H1 (cell line): ENCODE measurements at regions not wholly inside any gene's neighbourhood (a gene's known extent, or its start where the extent isn't known, plus 50 kb on each side); places are given as distances from the start of the nearest gene placed in this dataset.
A peak's percentile ranks its signal among the peaks of the same experiment; 100 is the strongest.

Source experiments
- CTCF ChIA-PET: fragments of 300-600 bp; sonication (Branson Sonifier 250); formaldehyde crosslinking; loops from one replicate; lab custom pipeline; 2021; ENCODE audit not compliant: partially characterized antibody; lab: Charles Lee
- POLR2A ChIA-PET: fragments of 300-600 bp; sonication (Branson Sonifier 250); formaldehyde crosslinking; loops from one replicate; lab custom pipeline; 2021; ENCODE audit warnings: inconsistent platforms; ENCODE audit not compliant: partially characterized antibody; lab: Charles Lee
- DNase-seq, 2 experiments: peaks; one replicate each; pipeline versions ENCODE4 v3.0.0 to v3.0.0-alpha.2; 2010 to 2022; ENCODE audit warnings: low spot score in 2 of 2, low read depth in 1 of 2, mixed read lengths in 1 of 2
- FAIRE-seq: peaks from 2 replicates; lab custom pipeline; 2011; peaks lifted over from hg19 to GRCh38; lab: Jason Lieb, UNC
- H2AFZ ChIP-seq: 2 replicates; pipeline ENCODE4 v1.8.1; 2012; ENCODE audit warnings: low read length, inconsistent platforms
- H2AK5ac ChIP-seq: 2 replicates; pipeline ENCODE4 v1.6.1; 2013; ENCODE audit warnings: low read depth, low read length
- H2BK120ac ChIP-seq: replicated peaks from 2 replicates; pipeline ENCODE3; 2013; ENCODE audit warnings: low read depth, low read length, inconsistent platforms
- H2BK12ac ChIP-seq: 2 replicates; pipeline ENCODE4 v1.6.1; 2013; ENCODE audit warnings: low read depth, low read length
- H2BK15ac ChIP-seq: 2 replicates; pipeline ENCODE4 v1.6.1; 2013; ENCODE audit warnings: low read length
- H2BK20ac ChIP-seq: 2 replicates; pipeline ENCODE4 v1.6.1; 2013; ENCODE audit warnings: low read length
- H2BK5ac ChIP-seq: 2 replicates; pipeline ENCODE4 v1.6.1; 2013; ENCODE audit warnings: low read depth, low read length
- H3K14ac ChIP-seq: 2 replicates; pipeline ENCODE4 v1.6.1; 2013; ENCODE audit warnings: inconsistent platforms; ENCODE audit not compliant: insufficient read length
- H3K18ac ChIP-seq: 2 replicates; pipeline ENCODE4 v1.6.1; 2013; ENCODE audit warnings: low read length; ENCODE audit errors: extremely low read depth
- H3K23ac ChIP-seq: 2 replicates; pipeline ENCODE4 v1.6.1; 2013; ENCODE audit warnings: inconsistent platforms; ENCODE audit not compliant: insufficient read length
- H3K23me2 ChIP-seq: 2 replicates; pipeline ENCODE4 v1.6.1; 2013; ENCODE audit warnings: low read depth, low read length
- H3K27ac ChIP-seq: 2 replicates; pipeline ENCODE4 v1.6.1; 2011; ENCODE audit warnings: low read depth, low read length, inconsistent platforms
- H3K27me3 ChIP-seq, 4 experiments: replicated peaks in 1 of 4; 1 replicate in 1 of 4; 2 replicates in 3 of 4; pipeline versions ENCODE4 v1.6.1 to v1.8.1; 2011 to 2013; ENCODE audit warnings: low read length in 3 of 4, mild to moderate bottlenecking in 3 of 4, inconsistent platforms in 2 of 4, mixed read lengths in 2 of 4, moderate library complexity in 1 of 4; ENCODE audit not compliant: control insufficient read depth in 3 of 4, insufficient read depth in 3 of 4; ENCODE audit errors: extremely low read depth in 1 of 4
- H3K36me3 ChIP-seq, 4 experiments: 2 replicates each; pipeline versions ENCODE4 v1.6.1 to v1.8.1; 2011 to 2013; ENCODE audit warnings: mild to moderate bottlenecking in 4 of 4, low read length in 3 of 4, moderate library complexity in 2 of 4, control low read depth in 1 of 4, inconsistent platforms in 1 of 4; ENCODE audit not compliant: insufficient read depth in 4 of 4, control insufficient read depth in 2 of 4
- H3K4ac ChIP-seq: replicated peaks from 2 replicates; pipeline ENCODE3; 2013; ENCODE audit warnings: low read length, low read depth, mixed read lengths, inconsistent platforms; ENCODE audit not compliant: insufficient read length
- H3K4me1 ChIP-seq, 4 experiments: replicated peaks in 1 of 4; 1 replicate in 1 of 4; 2 replicates in 3 of 4; pipeline versions ENCODE4 v1.6.1 to v1.8.1; 2011 to 2013; ENCODE audit warnings: low read length in 3 of 4, inconsistent platforms in 2 of 4, mixed read lengths in 1 of 4; ENCODE audit not compliant: insufficient read depth in 4 of 4, control insufficient read depth in 3 of 4
- H3K4me2 ChIP-seq, 2 experiments: 2 replicates each; pipeline versions ENCODE4 v1.6.1 to v1.8.1; 2011 to 2013; ENCODE audit warnings: low read depth in 2 of 2, low read length in 2 of 2, control low read depth in 1 of 2, inconsistent platforms in 1 of 2, mild to moderate bottlenecking in 1 of 2; ENCODE audit not compliant: insufficient read depth in 1 of 2
- H3K4me3 ChIP-seq, 4 experiments: fragments of 200-600, 300-600 bp in 1 of 4; sonication (generic), shearing (Covaris generic), sonication (Bioruptor Twin) in 1 of 4; 2 replicates each; pipeline versions ENCODE4 v1.5.1 to v1.8.1; 2011 to 2016; ENCODE audit warnings: low read length in 4 of 4, low read depth in 3 of 4, control low read depth in 2 of 4, inconsistent platforms in 2 of 4, mild to moderate bottlenecking in 2 of 4, mixed read lengths in 1 of 4, moderate library complexity in 1 of 4; ENCODE audit not compliant: insufficient read depth in 2 of 4; ENCODE audit errors: extremely low read depth in 1 of 4
- H3K56ac ChIP-seq: replicated peaks from 2 replicates; pipeline ENCODE3; 2013; ENCODE audit warnings: low read depth, mild to moderate bottlenecking, mixed read lengths, low read length, inconsistent platforms; ENCODE audit not compliant: insufficient read length
- H3K79me1 ChIP-seq: 2 replicates; pipeline ENCODE4 v1.6.1; 2013; ENCODE audit warnings: low read depth, low read length, control low read depth
- H3K79me2 ChIP-seq, 2 experiments: 2 replicates each; pipeline versions ENCODE4 v1.6.1 to v1.8.1; 2012 to 2013; ENCODE audit warnings: low read length in 2 of 2, mild to moderate bottlenecking in 2 of 2, inconsistent platforms in 1 of 2; ENCODE audit not compliant: insufficient read depth in 2 of 2, control insufficient read depth in 1 of 2
- H3K9ac ChIP-seq, 4 experiments: replicated peaks in 1 of 4; 1 replicate in 1 of 4; 2 replicates in 3 of 4; pipeline versions ENCODE4 v1.6.1 to v1.8.1; 2011 to 2013; ENCODE audit warnings: low read depth in 3 of 4, low read length in 3 of 4, control low read depth in 2 of 4, mild to moderate bottlenecking in 2 of 4, moderate library complexity in 2 of 4, inconsistent platforms in 1 of 4; ENCODE audit errors: extremely low read depth in 1 of 4
- H3K9me3 ChIP-seq, 2 experiments: 2 replicates each; pipeline versions ENCODE4 v1.6.1 to v1.8.1; 2012 to 2013; ENCODE audit warnings: mild to moderate bottlenecking in 2 of 2, moderate library complexity in 2 of 2, control low read depth in 1 of 2, inconsistent platforms in 1 of 2, low read depth in 1 of 2, low read length in 1 of 2, mixed read lengths in 1 of 2; ENCODE audit not compliant: insufficient read depth in 2 of 2
- H4K20me1 ChIP-seq, 2 experiments: replicated peaks in 1 of 2; 2 replicates each; pipeline versions ENCODE3 to v1.8.1; 2011 to 2013; ENCODE audit warnings: inconsistent platforms in 2 of 2, low read length in 2 of 2, mild to moderate bottlenecking in 1 of 2; ENCODE audit not compliant: insufficient read depth in 2 of 2, control insufficient read depth in 1 of 2
- H4K5ac ChIP-seq: 2 replicates; pipeline ENCODE4 v1.6.1; 2013; ENCODE audit warnings: low read length, low read depth, mixed read lengths, inconsistent platforms; ENCODE audit not compliant: insufficient read length
- H4K8ac ChIP-seq: 2 replicates; pipeline ENCODE4 v1.8.0; 2013; ENCODE audit warnings: mild to moderate bottlenecking, moderate library complexity, low read length, inconsistent platforms; ENCODE audit not compliant: insufficient read depth; ENCODE audit errors: extremely low read depth
- H4K91ac ChIP-seq: replicated peaks from 2 replicates; pipeline ENCODE3; 2013; ENCODE audit warnings: low read length, mixed read lengths, inconsistent platforms; ENCODE audit not compliant: insufficient read length
- ATF3 ChIP-seq: IDR thresholded peaks from 2 replicates; pipeline ENCODE4 v1.6.1; 2011; ENCODE audit warnings: low read depth, mild to moderate bottlenecking, low read length; ENCODE audit not compliant: insufficient read depth
- CTBP2 ChIP-seq: IDR thresholded peaks from 2 replicates; pipeline ENCODE4 v1.7.0; 2011; ENCODE audit warnings: borderline replicate concordance, mild to moderate bottlenecking, moderate library complexity, mixed read lengths, low read length; ENCODE audit not compliant: insufficient read depth, insufficient read length
- FOSL1 ChIP-seq: IDR thresholded peaks from 2 replicates; pipeline ENCODE4 v1.6.1; 2011; ENCODE audit warnings: mild to moderate bottlenecking, low read depth, low read length, moderate library complexity; ENCODE audit not compliant: insufficient read depth
- GTF2F1 ChIP-seq: IDR thresholded peaks from 2 replicates; pipeline ENCODE4 v1.6.1; 2012; ENCODE audit warnings: low read depth, low read length, improper control_type of control experiment, borderline replicate concordance
- NRF1 ChIP-seq: IDR thresholded peaks from 2 replicates; pipeline ENCODE4 v1.6.1; 2011; ENCODE audit warnings: mild to moderate bottlenecking, low read depth, low read length, improper control_type of control experiment
- PHF8 ChIP-seq: fragments of 200-600 bp; sonication (generic); conservative IDR thresholded peaks from 2 replicates; pipeline ENCODE4 v1.7.1; 2012; ENCODE audit warnings: low read depth, mild to moderate bottlenecking, inconsistent platforms, low read length, moderate library complexity
- POLR2AphosphoS5 ChIP-seq: IDR thresholded peaks from 2 replicates; pipeline ENCODE4 v1.6.1; 2011; ENCODE audit warnings: low read depth, low read length
- RAD21 ChIP-seq, 2 experiments: IDR thresholded peaks in 1 of 2; conservative IDR thresholded peaks in 1 of 2; 2 replicates each; pipeline ENCODE4 v1.6.1; 2011; ENCODE audit warnings: low read depth in 2 of 2, low read length in 2 of 2, improper control_type of control experiment in 1 of 2, inconsistent platforms in 1 of 2, mild to moderate bottlenecking in 1 of 2, moderate library complexity in 1 of 2
- RNF2 ChIP-seq: fragments of 200-900, 300-1000 bp; sonication (generic); IDR thresholded peaks from 2 replicates; pipeline ENCODE4 v1.7.1; 2016; ENCODE audit warnings: borderline replicate concordance, low read depth, mild to moderate bottlenecking, antibody characterized with exemption, low read length; ENCODE audit not compliant: poor library complexity, severe bottlenecking; ENCODE audit errors: missing control alignments
- SIRT6 ChIP-seq: IDR thresholded peaks from one replicate; pipeline ENCODE4 v1.7.1; 2012; ENCODE audit warnings: low read length, inconsistent platforms
- TAF7 ChIP-seq: optimal IDR thresholded peaks from 2 replicates; pipeline ENCODE3; 2011; ENCODE audit warnings: low read depth, mild to moderate bottlenecking, inconsistent platforms, low read length, moderate library complexity, borderline replicate concordance
- TBP ChIP-seq: IDR thresholded peaks from 2 replicates; pipeline ENCODE4 v1.6.1; 2011; ENCODE audit warnings: low read depth, low read length, improper control_type of control experiment
- YY1 ChIP-seq: IDR thresholded peaks from 2 replicates; pipeline ENCODE4 v1.6.1; 2011; ENCODE audit warnings: low read depth, mild to moderate bottlenecking, low read length
- WGBS, 2 experiments: shearing (Covaris generic) in 1 of 2; methylation state at CpG; one replicate each; pipeline versions ENCODE4 v1.1.6 to v1.1.7; 2013 to 2015; ENCODE audit warnings: low lambda C conversion rate in 2 of 2, mixed read lengths in 2 of 2, inconsistent platforms in 1 of 2, low coverage in 1 of 2, missing lambda C conversion rate in 1 of 2; ENCODE audit not compliant: insufficient replicate concordance in 2 of 2, insufficient coverage in 1 of 2, insufficient read length in 1 of 2; ENCODE audit errors: extremely low coverage in 1 of 2, missing lambda C conversion rate in 1 of 2; 5-methylcytosine and 5-hydroxymethylcytosine counted together

DNA sequence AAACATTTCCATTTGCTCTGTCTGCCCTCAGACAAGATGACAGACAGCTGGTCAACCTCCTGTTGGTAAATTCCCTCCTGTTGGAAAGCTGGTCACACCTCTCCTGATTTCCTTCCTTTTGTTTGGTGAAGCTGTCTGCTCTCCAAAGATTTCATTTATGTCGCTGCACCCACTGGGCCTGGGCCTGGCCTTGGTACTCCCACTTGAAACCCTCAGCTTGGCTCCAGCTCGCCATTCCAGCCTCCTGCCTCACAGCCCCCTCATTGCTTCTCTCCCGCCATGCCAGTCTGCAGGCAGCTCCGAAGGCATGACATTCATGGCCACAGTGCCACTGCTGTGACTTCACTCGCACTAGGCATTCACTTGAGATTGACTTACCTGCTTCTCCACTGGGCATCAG is 451.8 kb downstream of the VRK1 start:
- H3K4me1 ChIP-seq, result no peaks in the 10 kb centered on the region
- H2BK20ac ChIP-seq, result no peak overlapping the region
- no peaks in the 10 kb centered on the region for H3K23me2 ChIP-seq
- no peak overlapping the region for H3K27ac ChIP-seq
- no peak overlapping the region for H4K8ac ChIP-seq
- no peaks in the 10 kb centered on the region for H3K79me2 ChIP-seq
- no peak overlapping the region for H3K4me3 ChIP-seq
- no peak overlapping the region for H3K9ac ChIP-seq
- no peak for DNase-seq
- H3K36me3 ChIP-seq, result no peaks in the 10 kb centered on the region
- ChIA-PET POLR2A (no interaction called here), CTCF (interaction anchor here (0.7 to 2.8 kb wide), 3 partner anchors 12 to 49 kb away, joined by 3 to 12 read pairs (median 3); no protein-coding TSS in a partner anchor)
- H4K20me1 ChIP-seq, result no peaks in the 10 kb centered on the region
- 89% methylated on average over 5 of the region's 5 CpGs; no CpG with 5 or more reads in 1 of the 2 experiments for WGBS, 2 experiments
- TF ChIP-seq GTF2F1 (no peak), SIRT6 (no peak), POLR2AphosphoS5 (no peak), ATF3 (no peak), NRF1 (no peak), RAD21 (IDR thresholded peaks at IDR 0.05 in 1 of 2, conservative IDR thresholded peaks at IDR 0.05 in 1 of 2; ENCODE audit: low read depth in 2 of 2, low read length in 2 of 2) (no peak), CTBP2 (no peak), PHF8 (no peak), YY1 (no peak), FOSL1 (no peak), TAF7 (no peak), TBP (no peak), RNF2 (no peak)
- 0 out of 2 replicates have a peak overlapping the region, but pooled peaks have one; percentile 17 for H2AFZ ChIP-seq
- no peak overlapping the region for H3K4me2 ChIP-seq
- no peak overlapping the region for H2AK5ac ChIP-seq
- no peak overlapping the region for H2BK120ac ChIP-seq
- H3K79me1 ChIP-seq, result no peaks in the 10 kb centered on the region
- H3K4ac ChIP-seq, result no peak overlapping the region
- H2BK15ac ChIP-seq, result no peak overlapping the region
- H4K91ac ChIP-seq, result no peak overlapping the region
- no peak overlapping the region for H3K56ac ChIP-seq
- H3K23ac ChIP-seq, result no peak overlapping the region
- H3K9me3 ChIP-seq, result no peaks in the 10 kb centered on the region
- no peak overlapping the region for H3K14ac ChIP-seq
- no peak for FAIRE-seq
- no peak overlapping the region for H2BK5ac ChIP-seq
- no peak overlapping the region for H2BK12ac ChIP-seq
- H3K27me3 ChIP-seq, result no peaks in the 10 kb centered on the region
- no peak overlapping the region for H3K18ac ChIP-seq
- no peak overlapping the region for H4K5ac ChIP-seq
